ENCODE measurements at regions not wholly inside any gene's neighbourhood (a gene's known extent, or its start where the extent isn't known, plus 50 kb on each side); places are given as distances from the start of the nearest gene placed in this dataset.

DNA sequence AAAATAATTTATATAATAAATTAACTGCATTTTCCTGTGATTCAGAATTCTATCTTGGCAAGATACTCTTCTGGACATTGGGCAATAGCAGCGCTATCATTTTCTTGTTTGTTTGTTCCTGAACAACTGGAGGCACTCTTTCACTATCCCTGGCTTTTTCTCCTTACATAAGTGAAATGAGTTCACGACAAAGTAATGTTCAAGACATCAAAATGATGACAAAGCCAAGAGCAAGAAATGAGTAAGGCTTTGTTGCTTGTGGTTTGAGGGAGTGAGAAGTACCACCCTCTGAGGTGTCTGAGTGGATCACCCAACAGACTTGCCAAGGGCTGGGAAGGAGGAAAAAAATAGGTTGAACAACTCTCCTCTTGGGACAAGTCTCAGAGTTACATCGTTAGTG lies 466.6 kb upstream of the JAG1 start:
- CTCF ChIA-PET, result no interaction called here
- no peaks in the 10 kb centered on the region for H4K20me1 ChIP-seq (ENCODE audit: insufficient read depth)
- 54% methylated on average over 3 of the region's 3 CpGs for whole genome bisulfite sequencing (ENCODE audit: low lambda C conversion rate)
- POLR2A ChIA-PET, result no interaction called here
- H3K9me2 ChIP-seq, result no peaks in the 10 kb centered on the region
- H3K4me1 ChIP-seq (ENCODE audit: control insufficient read depth in 1 of 2, insufficient read depth in 2 of 2, low read depth in 1 of 2, low read length in 1 of 2), result peaks cover 0 to 15% of the 10 kb centered on the region in 2 experiments; a peak in 2 of 4 replicates
- peak overlapping the region in 1 of 2 experiments; percentile 37; a peak in 2 of 4 replicates for H3K27ac ChIP-seq (ENCODE audit: low read depth in 2 of 2, low read length in 1 of 2)
- no peaks in the 10 kb centered on the region for H3K36me3 ChIP-seq (replicated peaks in 1 of 2; ENCODE audit: control insufficient read depth in 1 of 2, insufficient read depth in 2 of 2, low read length in 1 of 2)
- no peak overlapping the region for H3K9ac ChIP-seq
- no peak for DNase-seq
- H3K79me2 ChIP-seq (ENCODE audit: insufficient read depth), result no peaks in the 10 kb centered on the region
- H2AFZ ChIP-seq (ENCODE audit: low read depth), result no peak overlapping the region
- H3F3A ChIP-seq (replicated peaks; ENCODE audit: insufficient read depth), result peaks cover 17% of the 10 kb centered on the region
- no peaks in the 10 kb centered on the region for H3K9me3 ChIP-seq
- H3K4me3 ChIP-seq (ENCODE audit: low read depth in 2 of 2, low read length in 1 of 2), result no peak overlapping the region
- no peaks in the 10 kb centered on the region for H3K27me3 ChIP-seq (ENCODE audit: insufficient read depth)
- no peak overlapping the region for H3K4me2 ChIP-seq
- TF ChIP-seq MAX (IDR thresholded peaks at IDR 0.05; ENCODE audit: low read depth) (no peak), YY1 (IDR thresholded peaks at IDR 0.05; ENCODE audit: low read depth) (no peak), POLR2AphosphoS5 (IDR thresholded peaks at IDR 0.05; ENCODE audit: low read depth, low read length) (no peak), SIN3A (IDR thresholded peaks at IDR 0.05; ENCODE audit: borderline replicate concordance, low read depth, low read length) (no peak), EZH2phosphoT487 (IDR thresholded peaks at IDR 0.05; ENCODE audit: borderline replicate concordance, low read depth) (no peak), FOXM1 (IDR thresholded peaks at IDR 0.05; ENCODE audit: low read depth) (no peak), EP300 (IDR thresholded peaks at IDR 0.05; ENCODE audit: borderline replicate concordance in 1 of 2, low read depth in 1 of 2, low read length in 1 of 2) (no peak), MXI1 (IDR thresholded peaks at IDR 0.05; ENCODE audit: low read depth, low read length) (no peak), RXRA (IDR thresholded peaks at IDR 0.05; ENCODE audit: borderline replicate concordance, low read depth) (no peak), TAF1 (IDR thresholded peaks at IDR 0.05; ENCODE audit: borderline replicate concordance, low read depth, low read length) (no peak), ZBTB33 (IDR thresholded peaks at IDR 0.05; ENCODE audit: borderline replicate concordance, low read depth) (no peak), JUND (IDR thresholded peaks at IDR 0.05) (peak; percentile 22; the same call in 1 of the 2 replicates), ELF1 (IDR thresholded peaks at IDR 0.05) (no peak), CTCF (IDR thresholded peaks at IDR 0.05) (no peak), RCOR1 (IDR thresholded peaks at IDR 0.05; ENCODE audit: low read length) (no peak), FOSL2 (IDR thresholded peaks at IDR 0.05; ENCODE audit: borderline replicate concordance, low read depth) (peak; percentile 58; the same call in 1 of the 2 replicates), NRF1 (IDR thresholded peaks at IDR 0.05; ENCODE audit: low read depth, low read length) (no peak), TCF12 (IDR thresholded peaks at IDR 0.05) (peak; percentile 64)
- TF ChIP-seq, protein P1, sequence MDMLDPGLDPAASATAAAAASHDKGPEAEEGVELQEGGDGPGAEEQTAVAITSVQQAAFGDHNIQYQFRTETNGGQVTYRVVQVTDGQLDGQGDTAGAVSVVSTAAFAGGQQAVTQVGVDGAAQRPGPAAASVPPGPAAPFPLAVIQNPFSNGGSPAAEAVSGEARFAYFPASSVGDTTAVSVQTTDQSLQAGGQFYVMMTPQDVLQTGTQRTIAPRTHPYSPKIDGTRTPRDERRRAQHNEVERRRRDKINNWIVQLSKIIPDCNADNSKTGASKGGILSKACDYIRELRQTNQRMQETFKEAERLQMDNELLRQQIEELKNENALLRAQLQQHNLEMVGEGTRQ (IDR thresholded peaks at IDR 0.05; ENCODE audit: borderline replicate concordance, low read depth, low read length), result no peak
- TF ChIP-seq, protein P2, sequence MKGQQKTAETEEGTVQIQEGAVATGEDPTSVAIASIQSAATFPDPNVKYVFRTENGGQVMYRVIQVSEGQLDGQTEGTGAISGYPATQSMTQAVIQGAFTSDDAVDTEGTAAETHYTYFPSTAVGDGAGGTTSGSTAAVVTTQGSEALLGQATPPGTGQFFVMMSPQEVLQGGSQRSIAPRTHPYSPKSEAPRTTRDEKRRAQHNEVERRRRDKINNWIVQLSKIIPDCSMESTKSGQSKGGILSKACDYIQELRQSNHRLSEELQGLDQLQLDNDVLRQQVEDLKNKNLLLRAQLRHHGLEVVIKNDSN (IDR thresholded peaks at IDR 0.05; ENCODE audit: borderline replicate concordance, low read depth), result no peak
- TF ChIP-seq, protein P3, sequence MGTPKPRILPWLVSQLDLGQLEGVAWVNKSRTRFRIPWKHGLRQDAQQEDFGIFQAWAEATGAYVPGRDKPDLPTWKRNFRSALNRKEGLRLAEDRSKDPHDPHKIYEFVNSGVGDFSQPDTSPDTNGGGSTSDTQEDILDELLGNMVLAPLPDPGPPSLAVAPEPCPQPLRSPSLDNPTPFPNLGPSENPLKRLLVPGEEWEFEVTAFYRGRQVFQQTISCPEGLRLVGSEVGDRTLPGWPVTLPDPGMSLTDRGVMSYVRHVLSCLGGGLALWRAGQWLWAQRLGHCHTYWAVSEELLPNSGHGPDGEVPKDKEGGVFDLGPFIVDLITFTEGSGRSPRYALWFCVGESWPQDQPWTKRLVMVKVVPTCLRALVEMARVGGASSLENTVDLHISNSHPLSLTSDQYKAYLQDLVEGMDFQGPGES (IDR thresholded peaks at IDR 0.05; ENCODE audit: low read depth, low read length), result no peak
- TF ChIP-seq, protein P4, sequence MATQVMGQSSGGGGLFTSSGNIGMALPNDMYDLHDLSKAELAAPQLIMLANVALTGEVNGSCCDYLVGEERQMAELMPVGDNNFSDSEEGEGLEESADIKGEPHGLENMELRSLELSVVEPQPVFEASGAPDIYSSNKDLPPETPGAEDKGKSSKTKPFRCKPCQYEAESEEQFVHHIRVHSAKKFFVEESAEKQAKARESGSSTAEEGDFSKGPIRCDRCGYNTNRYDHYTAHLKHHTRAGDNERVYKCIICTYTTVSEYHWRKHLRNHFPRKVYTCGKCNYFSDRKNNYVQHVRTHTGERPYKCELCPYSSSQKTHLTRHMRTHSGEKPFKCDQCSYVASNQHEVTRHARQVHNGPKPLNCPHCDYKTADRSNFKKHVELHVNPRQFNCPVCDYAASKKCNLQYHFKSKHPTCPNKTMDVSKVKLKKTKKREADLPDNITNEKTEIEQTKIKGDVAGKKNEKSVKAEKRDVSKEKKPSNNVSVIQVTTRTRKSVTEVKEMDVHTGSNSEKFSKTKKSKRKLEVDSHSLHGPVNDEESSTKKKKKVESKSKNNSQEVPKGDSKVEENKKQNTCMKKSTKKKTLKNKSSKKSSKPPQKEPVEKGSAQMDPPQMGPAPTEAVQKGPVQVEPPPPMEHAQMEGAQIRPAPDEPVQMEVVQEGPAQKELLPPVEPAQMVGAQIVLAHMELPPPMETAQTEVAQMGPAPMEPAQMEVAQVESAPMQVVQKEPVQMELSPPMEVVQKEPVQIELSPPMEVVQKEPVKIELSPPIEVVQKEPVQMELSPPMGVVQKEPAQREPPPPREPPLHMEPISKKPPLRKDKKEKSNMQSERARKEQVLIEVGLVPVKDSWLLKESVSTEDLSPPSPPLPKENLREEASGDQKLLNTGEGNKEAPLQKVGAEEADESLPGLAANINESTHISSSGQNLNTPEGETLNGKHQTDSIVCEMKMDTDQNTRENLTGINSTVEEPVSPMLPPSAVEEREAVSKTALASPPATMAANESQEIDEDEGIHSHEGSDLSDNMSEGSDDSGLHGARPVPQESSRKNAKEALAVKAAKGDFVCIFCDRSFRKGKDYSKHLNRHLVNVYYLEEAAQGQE (IDR thresholded peaks at IDR 0.05; ENCODE audit: low read depth, low read length), result no peak
- TF ChIP-seq, protein P5, sequence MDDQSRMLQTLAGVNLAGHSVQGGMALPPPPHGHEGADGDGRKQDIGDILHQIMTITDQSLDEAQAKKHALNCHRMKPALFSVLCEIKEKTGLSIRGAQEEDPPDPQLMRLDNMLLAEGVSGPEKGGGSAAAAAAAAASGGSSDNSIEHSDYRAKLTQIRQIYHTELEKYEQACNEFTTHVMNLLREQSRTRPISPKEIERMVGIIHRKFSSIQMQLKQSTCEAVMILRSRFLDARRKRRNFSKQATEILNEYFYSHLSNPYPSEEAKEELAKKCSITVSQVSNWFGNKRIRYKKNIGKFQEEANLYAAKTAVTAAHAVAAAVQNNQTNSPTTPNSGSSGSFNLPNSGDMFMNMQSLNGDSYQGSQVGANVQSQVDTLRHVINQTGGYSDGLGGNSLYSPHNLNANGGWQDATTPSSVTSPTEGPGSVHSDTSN (IDR thresholded peaks at IDR 0.05), result peak; percentile 47; the same call in 1 of the 2 replicates
